Thoracic aorta (tissue), 2 donors: ENCODE measurements at regions not wholly inside any gene's neighbourhood (a gene's known extent, or its start where the extent isn't known, plus 50 kb on each side); places are given as distances from the start of the nearest gene placed in this dataset.

Experiments used
- ATAC-seq: fragments of 150-250 bp; one replicate; pipeline ENCODE4 v1.8.0; 2017; ENCODE audit warnings: low read depth; ENCODE audit not compliant: insufficient number of reproducible peaks, low FRiP score
- DNase-seq: peaks from one replicate; pipeline ENCODE4 v3.0.0-alpha.2; 2020; ENCODE audit warnings: low spot score
- H3K27ac ChIP-seq, 2 donors: fragments of 200-600 bp; sonication (generic); 1 replicate in 1 of 2; 2 replicates in 1 of 2; pipeline ENCODE4 v1.5.1; 2016; ENCODE audit warnings: mild to moderate bottlenecking in 2 of 2, moderate library complexity in 2 of 2
- H3K27me3 ChIP-seq: fragments of 200-600 bp; sonication (generic); replicated peaks from 2 replicates; pipeline ENCODE4 v1.6.0; 2016; ENCODE audit warnings: mild to moderate bottlenecking; ENCODE audit not compliant: insufficient read depth
- H3K36me3 ChIP-seq: fragments of 200-600 bp; sonication (generic); one replicate; pipeline ENCODE4 v1.5.1; 2016
- H3K4me1 ChIP-seq, 2 donors: fragments of 200-600 bp; sonication (generic); 1 replicate in 1 of 2; 2 replicates in 1 of 2; pipeline versions ENCODE4 v1.5.1 to v1.6.0; 2016; ENCODE audit warnings: low read depth in 2 of 2, mild to moderate bottlenecking in 1 of 2; ENCODE audit not compliant: control insufficient read depth in 1 of 2
- H3K4me3 ChIP-seq: fragments of 200-600 bp; sonication (generic); 2 replicates; pipeline ENCODE4 v1.5.1; 2016; ENCODE audit warnings: mild to moderate bottlenecking
- H3K9me3 ChIP-seq: fragments of 200-600 bp; sonication (generic); 2 replicates; pipeline ENCODE4 v1.5.1; 2016
- CTCF ChIP-seq: fragments of 200-600 bp; sonication (generic); IDR thresholded peaks from one replicate; pipeline ENCODE4 v1.5.1; 2019; ENCODE audit warnings: antibody characterized with exemption

DNA sequence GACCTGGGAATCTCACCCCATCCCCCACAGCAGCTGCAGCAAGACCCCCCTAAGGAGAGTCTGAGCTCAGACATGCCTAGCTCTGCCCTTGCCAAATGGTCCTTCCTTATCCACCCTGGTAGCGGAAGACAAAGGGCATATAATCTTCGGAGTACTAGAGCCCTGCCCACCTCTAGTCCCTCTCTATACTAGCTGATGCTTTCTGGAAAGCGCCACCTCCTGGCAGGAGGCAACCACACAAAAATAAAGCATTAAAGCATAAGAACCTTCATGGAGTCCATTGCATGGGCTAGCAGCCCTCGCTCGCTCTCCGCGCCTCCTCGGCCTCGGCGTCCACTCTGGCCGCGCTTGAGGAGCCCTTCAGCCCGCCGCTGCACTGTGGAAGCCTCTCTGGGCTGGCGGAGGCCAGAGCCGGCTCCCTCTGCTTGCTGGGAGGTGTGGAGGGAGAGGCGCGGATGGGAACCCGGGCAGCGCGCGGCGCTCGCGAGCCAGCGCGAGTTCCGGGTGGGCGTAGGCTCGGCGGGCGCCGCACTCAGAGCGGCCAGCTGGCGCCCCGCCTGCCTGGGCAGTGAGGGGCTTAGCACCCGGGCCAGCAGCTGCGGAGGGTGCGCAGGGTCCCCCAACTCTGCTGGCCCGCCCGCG is 941.2 kb downstream of the SUCLG1 start:
- DNase-seq (no peak), ATAC-seq (no peak)
- Histone ChIP-seq H3K36me3 (no peaks in the 10 kb centered on the region), H3K4me3 (no peak overlapping the region), H3K27ac (no peak overlapping the region), H3K9me3 (no peaks in the 10 kb centered on the region), H3K4me1 (no peaks in the 10 kb centered on the region), H3K27me3 (no peaks in the 10 kb centered on the region)
- TF ChIP-seq CTCF = no peak

DNA sequence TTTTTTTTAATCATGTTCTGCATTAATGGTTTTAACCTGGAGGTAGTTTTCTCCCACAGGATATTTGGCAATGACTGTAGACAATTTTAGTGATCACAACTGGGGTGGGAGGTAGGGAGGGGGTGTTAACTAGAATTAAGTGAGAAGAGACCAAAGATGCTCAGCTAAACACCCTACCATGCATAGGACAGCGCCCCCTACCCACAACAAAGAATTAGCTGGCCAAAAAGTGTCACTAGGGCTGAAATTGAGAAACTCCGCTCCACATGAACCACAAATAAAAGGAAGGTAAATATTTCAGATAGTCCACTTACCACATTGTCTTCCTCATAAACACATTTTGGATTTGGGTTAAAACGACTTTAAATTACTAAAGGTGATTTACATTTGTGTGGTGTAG is 942.6 kb downstream of the SUCLG1 start:
- Histone ChIP-seq H3K27ac (no peak overlapping the region), H3K4me1 (no peaks in the 10 kb centered on the region), H3K4me3 (no peak overlapping the region), H3K27me3 (no peaks in the 10 kb centered on the region), H3K9me3 (no peaks in the 10 kb centered on the region), H3K36me3 (no peaks in the 10 kb centered on the region)
- DNase-seq (no peak), ATAC-seq (no peak)
- TF ChIP-seq CTCF = no peak

DNA sequence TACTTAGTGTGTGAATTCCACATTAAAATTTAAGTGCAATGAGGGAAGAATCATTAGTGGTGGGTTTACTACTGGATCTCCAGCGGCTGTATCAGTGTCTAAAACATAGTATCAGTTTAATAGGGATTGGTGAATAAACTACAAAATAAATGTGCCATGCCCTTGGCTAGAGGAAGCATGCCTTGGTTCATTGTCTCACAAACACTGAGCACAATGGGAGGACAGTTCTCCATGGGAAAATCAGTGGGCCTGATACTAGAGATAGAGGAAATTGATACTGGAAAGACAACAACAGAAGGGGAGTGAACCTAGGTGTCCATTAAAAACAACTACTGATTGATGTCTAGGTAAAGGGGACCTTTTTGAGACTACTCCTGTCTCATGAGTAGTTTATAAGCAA is 971.6 kb downstream of the SUCLG1 start:
- no peaks in the 10 kb centered on the region for H3K9me3 ChIP-seq
- DNase-seq (no peak), ATAC-seq (no peak)

DNA sequence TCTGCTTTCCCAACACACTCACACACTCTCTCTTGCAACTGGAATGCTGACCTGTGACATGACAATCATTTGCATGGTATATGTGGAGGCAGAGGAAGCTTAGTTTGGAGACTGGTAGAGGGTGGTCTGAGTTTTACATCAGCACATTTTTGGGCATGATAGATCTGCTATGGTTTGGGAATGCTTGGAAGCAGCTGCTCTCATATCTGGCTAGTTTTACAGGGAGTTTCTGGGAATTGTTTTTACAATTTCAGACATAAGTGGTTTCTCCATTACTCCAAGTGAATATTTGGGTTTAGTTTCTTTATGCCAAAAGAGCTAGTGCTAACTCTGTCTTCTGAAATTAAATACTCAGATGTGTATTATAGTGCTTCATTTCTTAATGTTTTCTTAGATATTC is 977.6 kb downstream of the SUCLG1 start:
- DNase-seq (no peak), ATAC-seq (no peak)
- H3K27me3 ChIP-seq = no peaks in the 10 kb centered on the region
- no peaks in the 10 kb centered on the region for H3K9me3 ChIP-seq
- H3K36me3 ChIP-seq = no peaks in the 10 kb centered on the region
- no peak for TF ChIP-seq CTCF
- H3K27ac ChIP-seq = no peak overlapping the region
- H3K4me1 ChIP-seq = no peaks in the 10 kb centered on the region
- H3K4me3 ChIP-seq = no peak overlapping the region

More for the DNA sequence above, 971.6 kb downstream of the SUCLG1 start:
- Histone ChIP-seq H3K36me3 (no peaks in the 10 kb centered on the region), H3K27me3 (no peaks in the 10 kb centered on the region), H3K4me1 (no peaks in the 10 kb centered on the region), H3K4me3 (no peak overlapping the region), H3K27ac (no peak overlapping the region)
- TF ChIP-seq CTCF = no peak

DNA sequence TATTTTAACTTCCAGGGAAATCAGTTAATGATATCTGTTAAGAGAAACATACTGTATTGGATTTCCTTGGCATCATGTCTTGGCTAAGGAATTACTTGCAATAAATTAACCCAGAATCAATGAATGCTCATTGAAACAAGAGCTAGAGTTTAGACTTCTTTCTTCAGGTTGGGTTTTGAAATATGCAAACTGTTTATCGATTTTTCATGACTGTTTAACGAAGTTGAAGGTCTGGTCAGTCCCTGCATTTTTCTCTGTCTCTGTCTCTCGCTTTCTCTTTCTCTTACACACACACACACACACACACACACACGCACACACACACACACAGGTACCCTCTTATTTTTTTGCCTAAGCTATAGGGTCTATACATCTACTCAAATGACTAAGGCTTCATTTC is 981.0 kb downstream of the SUCLG1 start:
- no peaks in the 10 kb centered on the region for H3K27me3 ChIP-seq
- no peak overlapping the region for H3K27ac ChIP-seq
- no peaks in the 10 kb centered on the region for H3K4me1 ChIP-seq
- no peaks in the 10 kb centered on the region for H3K9me3 ChIP-seq
- no peak for DNase-seq
- H3K4me3 ChIP-seq = no peak overlapping the region
- no peaks in the 10 kb centered on the region for H3K36me3 ChIP-seq
- no peak for TF ChIP-seq CTCF
- ATAC-seq = no peak
